ENCODE measurements at regions not wholly inside any gene's neighbourhood (a gene's known extent, or its start where the extent isn't known, plus 50 kb on each side); places are given as distances from the start of the nearest gene placed in this dataset.

GRCh38 chr1:239560921-239561320, 174.6 kb downstream of the CHRM3 start (continued):
- TF ChIP-seq EHMT2 (IDR thresholded peaks at IDR 0.05; ENCODE audit: low read depth) (no peak), RAD21 (conservative IDR thresholded peaks at IDR 0.05 in 1 of 2, IDR thresholded peaks at IDR 0.05 in 1 of 2) (no peak), NFE2L2 (conservative IDR thresholded peaks at IDR 0.05; ENCODE audit: low read length) (no peak), BCL3 (IDR thresholded peaks at IDR 0.05) (no peak), NR3C1 (IDR thresholded peaks at IDR 0.05) (no peak), ZSCAN20 (CRISPR knock-in tag; IDR thresholded peaks at IDR 0.05) (no peak), TP53 (CRISPR knock-in tag; IDR thresholded peaks at IDR 0.05) (no peak)

GRCh38 chr1:239562095-239562494, 175.7 kb downstream of the CHRM3 start:
- 10% methylated on average over 6 of the region's 6 CpGs for WGBS (ENCODE audit: missing lambda C conversion rate)

DNA sequence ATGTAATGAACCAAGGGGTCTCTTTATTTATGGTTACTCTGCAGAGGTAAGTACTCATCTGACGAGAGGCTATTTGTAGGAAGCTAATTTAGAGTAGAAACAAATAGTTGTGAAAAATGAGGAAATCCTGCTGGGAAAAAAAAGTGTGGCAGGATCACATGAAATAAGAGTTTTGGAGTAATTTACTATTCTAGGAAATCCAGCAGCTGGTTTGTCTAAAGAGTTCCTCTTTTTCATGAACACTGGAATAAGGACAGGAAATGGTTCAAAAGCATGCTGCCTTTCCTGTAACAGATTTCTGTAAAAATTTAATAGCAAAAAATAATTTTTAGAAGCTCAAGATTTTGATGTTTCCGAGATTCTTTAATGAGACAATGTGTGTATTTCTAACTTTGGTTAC, 177.3 kb downstream of the CHRM3 start:
- H3K27ac ChIP-seq = no peak overlapping the region
- no peak overlapping the region for H3K4me2 ChIP-seq
- ChIA-PET POLR2A (interaction anchor here (0.6 kb wide), 1 partner anchor 34 kb away, joined by 4 read pairs; no protein-coding TSS in a partner anchor), CTCF (no interaction called here)
- no peak for FAIRE-seq
- TF ChIP-seq, protein P1, sequence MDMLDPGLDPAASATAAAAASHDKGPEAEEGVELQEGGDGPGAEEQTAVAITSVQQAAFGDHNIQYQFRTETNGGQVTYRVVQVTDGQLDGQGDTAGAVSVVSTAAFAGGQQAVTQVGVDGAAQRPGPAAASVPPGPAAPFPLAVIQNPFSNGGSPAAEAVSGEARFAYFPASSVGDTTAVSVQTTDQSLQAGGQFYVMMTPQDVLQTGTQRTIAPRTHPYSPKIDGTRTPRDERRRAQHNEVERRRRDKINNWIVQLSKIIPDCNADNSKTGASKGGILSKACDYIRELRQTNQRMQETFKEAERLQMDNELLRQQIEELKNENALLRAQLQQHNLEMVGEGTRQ (IDR thresholded peaks at IDR 0.05) = no peak
- TF ChIP-seq TFCP2L1 (CRISPR knock-in tag; IDR thresholded peaks at IDR 0.05) = no peak
- no peak overlapping the region for H3K4me3 ChIP-seq
- ATAC-seq = no peak
- WGBS (ENCODE audit: missing lambda C conversion rate) = 18% methylated on average over 2 of the region's 2 CpGs
- no peak for DNase-seq (ENCODE audit: low read depth in 1 of 2, low spot score in 1 of 2)
- peaks cover 5% of the 10 kb centered on the region; the same call in 2 of the 3 replicates for H3K4me1 ChIP-seq
- H3K9me3 ChIP-seq = no peaks in the 10 kb centered on the region

More at GRCh38 chr1:239562095-239562494, 175.7 kb downstream of the CHRM3 start:
- ChIA-PET POLR2A (no interaction called here), CTCF (no interaction called here)
- FAIRE-seq = no peak
- ATAC-seq = no peak
- H3K27ac ChIP-seq = no peak overlapping the region
- H3K4me1 ChIP-seq = peaks cover 7% of the 10 kb centered on the region; the same call in 2 of the 3 replicates
- no peak overlapping the region for H3K4me3 ChIP-seq
- TF ChIP-seq, protein P2, sequence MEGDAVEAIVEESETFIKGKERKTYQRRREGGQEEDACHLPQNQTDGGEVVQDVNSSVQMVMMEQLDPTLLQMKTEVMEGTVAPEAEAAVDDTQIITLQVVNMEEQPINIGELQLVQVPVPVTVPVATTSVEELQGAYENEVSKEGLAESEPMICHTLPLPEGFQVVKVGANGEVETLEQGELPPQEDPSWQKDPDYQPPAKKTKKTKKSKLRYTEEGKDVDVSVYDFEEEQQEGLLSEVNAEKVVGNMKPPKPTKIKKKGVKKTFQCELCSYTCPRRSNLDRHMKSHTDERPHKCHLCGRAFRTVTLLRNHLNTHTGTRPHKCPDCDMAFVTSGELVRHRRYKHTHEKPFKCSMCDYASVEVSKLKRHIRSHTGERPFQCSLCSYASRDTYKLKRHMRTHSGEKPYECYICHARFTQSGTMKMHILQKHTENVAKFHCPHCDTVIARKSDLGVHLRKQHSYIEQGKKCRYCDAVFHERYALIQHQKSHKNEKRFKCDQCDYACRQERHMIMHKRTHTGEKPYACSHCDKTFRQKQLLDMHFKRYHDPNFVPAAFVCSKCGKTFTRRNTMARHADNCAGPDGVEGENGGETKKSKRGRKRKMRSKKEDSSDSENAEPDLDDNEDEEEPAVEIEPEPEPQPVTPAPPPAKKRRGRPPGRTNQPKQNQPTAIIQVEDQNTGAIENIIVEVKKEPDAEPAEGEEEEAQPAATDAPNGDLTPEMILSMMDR (IDR thresholded peaks at IDR 0.05) = no peak
- TF ChIP-seq PBX3 (IDR thresholded peaks at IDR 0.05) = no peak
- no peak for TF ChIP-seq RARB (CRISPR knock-in tag; IDR thresholded peaks at IDR 0.05)
- TF ChIP-seq EHMT2 (IDR thresholded peaks at IDR 0.05; ENCODE audit: low read depth) = no peak
- TF ChIP-seq RNF2 (IDR thresholded peaks at IDR 0.05; ENCODE audit: borderline replicate concordance, low read depth) = no peak
- TF ChIP-seq BHLHE40 (IDR thresholded peaks at IDR 0.05; ENCODE audit: low read depth, low read length) = no peak
- TF ChIP-seq CBX8 (IDR thresholded peaks at IDR 0.05) = no peak
- no peak for TF ChIP-seq HEYL (CRISPR knock-in tag; IDR thresholded peaks at IDR 0.05)
- TF ChIP-seq CBX2 (IDR thresholded peaks at IDR 0.05; ENCODE audit: borderline replicate concordance, low read depth) = no peak
- TF ChIP-seq EP300 (IDR thresholded peaks at IDR 0.05) = no peak
- no peak for TF ChIP-seq NPAS2 (CRISPR knock-in tag; IDR thresholded peaks at IDR 0.05; ENCODE audit: borderline replicate concordance)
- no peak for TF ChIP-seq BCL3 (IDR thresholded peaks at IDR 0.05)
- no peak for TF ChIP-seq CEBPB (IDR thresholded peaks at IDR 0.05)
- H3K9me3 ChIP-seq = no peaks in the 10 kb centered on the region
- no peak overlapping the region for H3K4me2 ChIP-seq
- DNase-seq (ENCODE audit: low read depth in 1 of 2, low spot score in 1 of 2) = no peak

Data from A549 (cell line).